ENCODE measurements at regions not wholly inside any gene's neighbourhood (a gene's known extent, or its start where the extent isn't known, plus 50 kb on each side); places are given as distances from the start of the nearest gene placed in this dataset.

GRCh38 chr13:88196106-88196505 lies 524.9 kb downstream of the SLITRK5 start:
- TF ChIP-seq, protein P1, sequence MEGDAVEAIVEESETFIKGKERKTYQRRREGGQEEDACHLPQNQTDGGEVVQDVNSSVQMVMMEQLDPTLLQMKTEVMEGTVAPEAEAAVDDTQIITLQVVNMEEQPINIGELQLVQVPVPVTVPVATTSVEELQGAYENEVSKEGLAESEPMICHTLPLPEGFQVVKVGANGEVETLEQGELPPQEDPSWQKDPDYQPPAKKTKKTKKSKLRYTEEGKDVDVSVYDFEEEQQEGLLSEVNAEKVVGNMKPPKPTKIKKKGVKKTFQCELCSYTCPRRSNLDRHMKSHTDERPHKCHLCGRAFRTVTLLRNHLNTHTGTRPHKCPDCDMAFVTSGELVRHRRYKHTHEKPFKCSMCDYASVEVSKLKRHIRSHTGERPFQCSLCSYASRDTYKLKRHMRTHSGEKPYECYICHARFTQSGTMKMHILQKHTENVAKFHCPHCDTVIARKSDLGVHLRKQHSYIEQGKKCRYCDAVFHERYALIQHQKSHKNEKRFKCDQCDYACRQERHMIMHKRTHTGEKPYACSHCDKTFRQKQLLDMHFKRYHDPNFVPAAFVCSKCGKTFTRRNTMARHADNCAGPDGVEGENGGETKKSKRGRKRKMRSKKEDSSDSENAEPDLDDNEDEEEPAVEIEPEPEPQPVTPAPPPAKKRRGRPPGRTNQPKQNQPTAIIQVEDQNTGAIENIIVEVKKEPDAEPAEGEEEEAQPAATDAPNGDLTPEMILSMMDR (IDR thresholded peaks at IDR 0.05; ENCODE audit: poor library complexity): no peak
- no peak for TF ChIP-seq EZH2 (IDR thresholded peaks at IDR 0.05; ENCODE audit: borderline replicate concordance)
